ENCODE measurements at regions not wholly inside any gene's neighbourhood (a gene's known extent, or its start where the extent isn't known, plus 50 kb on each side); places are given as distances from the start of the nearest gene placed in this dataset.

GRCh38 chr2:146633159-146633558 is 1211.7 kb upstream of the ACVR2A start:
- no peak for DNase-seq (ENCODE audit: low spot score in 2 of 2, unreplicated experiment in 2 of 2)
- H3K36me3 Mint-ChIP-seq: peaks cover 2% of the 10 kb centered on the region
- H3K27ac Mint-ChIP-seq: no peak overlapping the region
- peaks cover 15% of the 10 kb centered on the region for H3K9me3 Mint-ChIP-seq
- no peak overlapping the region for H3K4me3 Mint-ChIP-seq
- peaks cover 12% of the 10 kb centered on the region for H3K4me1 Mint-ChIP-seq
- H3K27me3 Mint-ChIP-seq (ENCODE audit: low read depth): no peaks in the 10 kb centered on the region
- no peak for TF ChIP-seq CTCF (IDR thresholded peaks at IDR 0.05; ENCODE audit: unreplicated experiment)

GRCh38 chr2:146632707-146633106 is 1212.1 kb upstream of the ACVR2A start:
- peaks cover 2% of the 10 kb centered on the region for H3K36me3 Mint-ChIP-seq
- H3K4me1 Mint-ChIP-seq: peaks cover 12% of the 10 kb centered on the region
- no peak for DNase-seq (ENCODE audit: low spot score in 2 of 2, unreplicated experiment in 2 of 2)
- no peaks in the 10 kb centered on the region for H3K27me3 Mint-ChIP-seq (ENCODE audit: low read depth)
- no peak overlapping the region for H3K27ac Mint-ChIP-seq
- no peak for TF ChIP-seq CTCF (IDR thresholded peaks at IDR 0.05; ENCODE audit: unreplicated experiment)
- H3K4me3 Mint-ChIP-seq: no peak overlapping the region
- H3K9me3 Mint-ChIP-seq: peaks cover 10% of the 10 kb centered on the region

GRCh38 chr2:146624430-146625160 is 1220.2 kb upstream of the ACVR2A start:
- no peak for DNase-seq (ENCODE audit: low spot score in 2 of 2, unreplicated experiment in 2 of 2)

GRCh38 chr2:146623771-146624170 is 1221.1 kb upstream of the ACVR2A start:
- peaks cover 15% of the 10 kb centered on the region for H3K4me1 Mint-ChIP-seq
- no peaks in the 10 kb centered on the region for H3K27me3 Mint-ChIP-seq (ENCODE audit: low read depth)
- DNase-seq (ENCODE audit: low spot score in 2 of 2, unreplicated experiment in 2 of 2): no peak
- H3K27ac Mint-ChIP-seq: no peak overlapping the region
- H3K36me3 Mint-ChIP-seq: peaks cover 2% of the 10 kb centered on the region
- H3K4me3 Mint-ChIP-seq: no peak overlapping the region
- no peak for TF ChIP-seq CTCF (IDR thresholded peaks at IDR 0.05; ENCODE audit: unreplicated experiment)
- H3K9me3 Mint-ChIP-seq: peaks cover 8% of the 10 kb centered on the region

More at GRCh38 chr2:146624430-146625160, 1220.2 kb upstream of the ACVR2A start:
- Mint-ChIP-seq H3K36me3 (peaks cover 2% of the 10 kb centered on the region), H3K27ac (no peak overlapping the region), H3K4me3 (no peak overlapping the region), H3K4me1 (peaks cover 15% of the 10 kb centered on the region), H3K27me3 (ENCODE audit: low read depth) (no peaks in the 10 kb centered on the region), H3K9me3 (peaks cover 10% of the 10 kb centered on the region)
- TF ChIP-seq CTCF (IDR thresholded peaks at IDR 0.05; ENCODE audit: unreplicated experiment): no peak

GRCh38 chr2:146621656-146622055 is 1223.2 kb upstream of the ACVR2A start:
- peaks cover 11% of the 10 kb centered on the region for H3K4me1 Mint-ChIP-seq
- no peaks in the 10 kb centered on the region for H3K27me3 Mint-ChIP-seq (ENCODE audit: low read depth)
- no peak overlapping the region for H3K27ac Mint-ChIP-seq
- H3K4me3 Mint-ChIP-seq: no peak overlapping the region
- peaks cover 3% of the 10 kb centered on the region for H3K36me3 Mint-ChIP-seq
- no peak for DNase-seq (ENCODE audit: low spot score in 2 of 2, unreplicated experiment in 2 of 2)
- H3K9me3 Mint-ChIP-seq: peaks cover 23% of the 10 kb centered on the region
- no peak for TF ChIP-seq CTCF (IDR thresholded peaks at IDR 0.05; ENCODE audit: unreplicated experiment)

Measured in mesothelial cell of epicardium (in vitro differentiated cells).